ENCODE measurements at regions not wholly inside any gene's neighbourhood (a gene's known extent, or its start where the extent isn't known, plus 50 kb on each side); places are given as distances from the start of the nearest gene placed in this dataset.

DNA sequence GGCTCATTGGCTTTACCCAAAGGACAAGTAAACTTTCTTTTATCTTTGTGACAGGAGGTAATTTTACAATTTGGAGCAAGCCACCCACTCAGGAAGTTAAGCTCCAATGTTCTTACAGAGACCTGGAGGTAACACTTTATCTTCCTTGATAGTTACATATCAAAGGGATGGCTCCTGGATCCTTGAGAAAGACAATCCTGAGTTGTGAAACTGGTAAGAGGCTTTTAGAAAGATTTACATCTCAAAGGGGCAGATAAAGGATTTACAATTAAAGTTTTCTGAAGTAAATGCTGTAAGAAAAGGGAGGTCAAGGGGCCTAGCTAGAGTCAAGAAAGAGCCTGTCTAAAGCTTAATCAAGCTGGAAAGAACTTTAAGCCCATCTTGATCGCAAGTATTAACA, 124.4 kb upstream of the ZNF804B start:
- FAIRE-seq (no peak), DNase-seq (ENCODE audit: low read depth, low spot score) (no peak)
- no peak for TF ChIP-seq MYC (IDR thresholded peaks at IDR 0.05; ENCODE audit: low read depth, low read length)
- no peak for TF ChIP-seq FOS (IDR thresholded peaks at IDR 0.05; ENCODE audit: borderline replicate concordance, insufficient read depth, low read length)
- TF ChIP-seq CTCF (IDR thresholded peaks at IDR 0.05; ENCODE audit: extremely low read depth in 1 of 2, insufficient read depth in 1 of 2, low read depth in 1 of 2, low read length in 2 of 2), result no peak
- no peak for TF ChIP-seq MAX (IDR thresholded peaks at IDR 0.05; ENCODE audit: insufficient read depth, insufficient read length)
- no peak for TF ChIP-seq GATA2 (IDR thresholded peaks at IDR 0.05; ENCODE audit: insufficient read depth, insufficient read length, low read depth, low read length)
- no peak for TF ChIP-seq POLR2A (IDR thresholded peaks at IDR 0.05; ENCODE audit: low read depth, low read length)
- no peak for TF ChIP-seq POLR2AphosphoS5 (IDR thresholded peaks at IDR 0.05; ENCODE audit: insufficient read depth, low read depth, low read length)
- TF ChIP-seq JUN (IDR thresholded peaks at IDR 0.05; ENCODE audit: borderline replicate concordance, insufficient read depth, insufficient read length, low read depth), result no peak
- TF ChIP-seq EZH2 (IDR thresholded peaks at IDR 0.05; ENCODE audit: borderline replicate concordance, low read depth, low read length, severe bottlenecking), result no peak
- no TSS peak for BruUV-seq (replicated peaks)
- ChIA-PET POLR2A (no interaction called here), CTCF (no interaction called here)
- Histone ChIP-seq H3K4me1 (ENCODE audit: control insufficient read depth, extremely low read depth, insufficient read depth, low read length) (no peaks in the 10 kb centered on the region), H3K27me3 (ENCODE audit: control insufficient read depth in 2 of 2, insufficient read depth in 2 of 2, low read length in 2 of 2) (no peaks in the 10 kb centered on the region), H3K9me1 (replicated peaks; ENCODE audit: control insufficient read depth, extremely low read depth, insufficient read depth, low read length) (no peaks in the 10 kb centered on the region), H3K36me3 (ENCODE audit: control insufficient read depth in 2 of 2, extremely low read depth in 1 of 2, insufficient read depth in 2 of 2, low read length in 2 of 2) (no peaks in the 10 kb centered on the region), H3K9ac (replicated peaks; ENCODE audit: extremely low read depth, insufficient read depth, low read length) (no peak overlapping the region), H3K4me2 (ENCODE audit: insufficient read depth, low read length) (no peak overlapping the region), H3K27ac (ENCODE audit: insufficient read depth, low read depth, low read length) (no peak overlapping the region), H3K4me3 (replicated peaks in 1 of 3; ENCODE audit: insufficient read depth in 1 of 3, low read depth in 1 of 3, low read length in 3 of 3) (no peak overlapping the region), H3K79me2 (ENCODE audit: control insufficient read depth, insufficient read depth, low read length) (no peaks in the 10 kb centered on the region), H2AFZ (ENCODE audit: low read depth, low read length) (no peak overlapping the region), H3K9me3 (replicated peaks; ENCODE audit: control insufficient read depth, insufficient read depth, low read length) (no peaks in the 10 kb centered on the region), H4K20me1 (replicated peaks; ENCODE audit: control insufficient read depth, extremely low read depth, insufficient read depth, low read length) (no peaks in the 10 kb centered on the region)
- dilution Hi-C loops (cut with MboI; ENCODE audit: extremely low pct_ligation_motif_present, low sequenced_read_pairs) (no loop called here), intact Hi-C loops (cut with micrococcal nuclease) (no loop called here)
